Naive thymus-derived CD8-positive, alpha-beta T cell (primary cell): ENCODE measurements at regions not wholly inside any gene's neighbourhood (a gene's known extent, or its start where the extent isn't known, plus 50 kb on each side); places are given as distances from the start of the nearest gene placed in this dataset.

Experiments
- ATAC-seq, 2 donors: fragments of 150-1000 bp; cut with Tn5 transposase in 1 of 2; sonication (Bioruptor Pico), chemical (Tn5 transposase) in 1 of 2; 1 replicate in 1 of 2; 2 replicates in 1 of 2; pipeline ENCODE4 v1.10.0; 2021; ENCODE audit warnings: mild to moderate bottlenecking in 2 of 2, moderate library complexity in 2 of 2
- POLR2A ChIA-PET: fragments of 350-600 bp; sonication (Branson Sonifier 250); formaldehyde crosslinking; loops from one replicate; lab custom pipeline; 2021; ENCODE audit warnings: antibody characterized with exemption; lab: Charles Lee
- DNase-seq, 10 donors: peaks; one replicate each; pipeline versions ENCODE4 v3.0.0 to v3.0.0-alpha.2; 2020 to 2022
- H3K27ac Mint-ChIP-seq, 10 donors: one replicate each; pipeline ENCODE4 v1.8.0; 2020 to 2022; ENCODE audit warnings: mild to moderate bottlenecking in 10 of 10, mixed read lengths in 10 of 10, moderate library complexity in 4 of 10, inconsistent platforms in 1 of 10
- H3K27me3 Mint-ChIP-seq, 5 donors: one replicate each; pipeline ENCODE4 v1.8.0; 2021 to 2022; ENCODE audit warnings: mixed read lengths in 5 of 5
- H3K36me3 Mint-ChIP-seq, 3 donors: one replicate each; pipeline ENCODE4 v1.8.0; 2020 to 2022; ENCODE audit warnings: mixed read lengths in 3 of 3, mild to moderate bottlenecking in 2 of 3, inconsistent platforms in 1 of 3
- H3K4me1 Mint-ChIP-seq, 4 donors: one replicate each; pipeline ENCODE4 v1.8.0; 2021 to 2022; ENCODE audit warnings: mixed read lengths in 4 of 4
- H3K4me3 Mint-ChIP-seq, 10 donors: one replicate each; pipeline ENCODE4 v1.8.0; 2020 to 2022; ENCODE audit warnings: mild to moderate bottlenecking in 10 of 10, mixed read lengths in 10 of 10, moderate library complexity in 6 of 10, inconsistent platforms in 1 of 10
- H3K9me3 Mint-ChIP-seq, 9 donors: one replicate each; pipeline ENCODE4 v1.8.0; 2020 to 2022; ENCODE audit warnings: mixed read lengths in 9 of 9, mild to moderate bottlenecking in 3 of 9, inconsistent platforms in 1 of 9, moderate library complexity in 1 of 9

DNA sequence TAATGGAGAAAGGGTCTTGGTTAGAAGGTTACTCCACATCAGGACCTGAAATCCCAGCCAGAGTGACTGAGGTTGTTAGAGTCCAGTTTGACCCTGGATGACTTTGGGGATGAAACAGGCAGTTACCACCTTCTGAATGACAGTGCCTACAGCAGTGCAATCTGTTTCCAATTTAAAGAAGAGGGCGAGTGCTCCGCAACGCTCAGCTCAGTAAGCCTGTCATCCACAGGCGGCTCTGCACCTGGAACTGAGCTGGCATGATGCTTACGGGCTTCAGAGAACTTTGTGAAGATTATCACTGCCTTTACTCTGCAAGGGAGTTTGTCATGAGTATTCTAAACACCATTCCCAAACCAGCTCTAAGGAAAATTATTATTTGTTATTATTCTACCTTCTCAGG, 127.7 kb upstream of the SLC24A5 start:
- ATAC-seq = no peak
- Mint-ChIP-seq H3K27ac (no peak overlapping the region), H3K4me3 (no peak overlapping the region), H3K4me1 (no peaks in the 10 kb centered on the region), H3K9me3 (no peaks in the 10 kb centered on the region), H3K27me3 (peaks cover 0 to 4% (median 1%) of the 10 kb centered on the region in 5 donors), H3K36me3 (no peaks in the 10 kb centered on the region)
- no peak for DNase-seq
- POLR2A ChIA-PET = no interaction called here

DNA sequence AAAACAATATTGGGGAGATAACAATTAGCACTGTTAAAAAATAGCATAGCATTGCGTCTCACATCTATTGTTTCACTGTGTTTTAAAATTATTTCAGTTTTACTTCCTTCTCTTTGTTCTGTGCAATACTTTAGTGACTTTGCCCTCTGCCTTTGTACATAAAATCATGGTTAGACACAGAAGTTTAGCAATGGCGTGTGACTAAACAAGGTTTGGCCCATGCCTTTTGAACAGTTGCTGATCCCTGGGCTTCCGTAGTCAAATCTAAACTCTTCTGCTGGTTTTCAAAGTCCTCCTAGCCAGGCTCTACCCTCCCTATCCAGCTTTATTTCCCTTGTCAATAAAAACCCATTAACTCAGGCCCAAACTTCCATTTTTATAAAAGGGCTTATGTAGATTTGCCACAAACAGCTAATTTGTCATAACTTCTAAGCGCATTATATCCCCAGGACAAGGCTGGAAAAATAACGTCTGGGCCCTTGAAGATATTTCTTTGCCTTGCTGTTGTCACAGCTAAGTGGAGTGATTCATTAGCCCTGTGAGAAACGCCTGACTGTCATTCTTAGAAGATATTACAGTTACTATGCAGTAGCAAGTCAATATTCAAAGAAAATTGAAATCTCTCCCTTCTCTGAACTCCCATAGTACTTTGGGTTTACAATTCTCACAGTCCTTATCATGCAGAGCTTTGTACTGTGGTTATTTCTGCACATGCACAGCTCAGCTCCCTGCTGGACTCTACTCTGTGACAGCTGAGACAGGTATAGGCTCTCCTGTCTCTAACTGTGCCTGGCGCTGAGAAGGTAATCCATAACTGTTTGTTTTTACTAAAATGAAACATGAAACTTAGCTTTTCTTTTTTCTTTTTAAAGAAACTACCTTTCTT, 123.4 kb upstream of the SLC24A5 start:
- DNase-seq (no peak), ATAC-seq (no peak)
- POLR2A ChIA-PET = no interaction called here
- Mint-ChIP-seq H3K36me3 (no peaks in the 10 kb centered on the region), H3K27ac (no peak overlapping the region), H3K9me3 (no peaks in the 10 kb centered on the region), H3K4me3 (no peak overlapping the region), H3K27me3 (peaks cover 0 to 11% (median 1%) of the 10 kb centered on the region in 5 donors), H3K4me1 (peaks cover 0 to 9% (median 0%) of the 10 kb centered on the region in 4 donors)

DNA sequence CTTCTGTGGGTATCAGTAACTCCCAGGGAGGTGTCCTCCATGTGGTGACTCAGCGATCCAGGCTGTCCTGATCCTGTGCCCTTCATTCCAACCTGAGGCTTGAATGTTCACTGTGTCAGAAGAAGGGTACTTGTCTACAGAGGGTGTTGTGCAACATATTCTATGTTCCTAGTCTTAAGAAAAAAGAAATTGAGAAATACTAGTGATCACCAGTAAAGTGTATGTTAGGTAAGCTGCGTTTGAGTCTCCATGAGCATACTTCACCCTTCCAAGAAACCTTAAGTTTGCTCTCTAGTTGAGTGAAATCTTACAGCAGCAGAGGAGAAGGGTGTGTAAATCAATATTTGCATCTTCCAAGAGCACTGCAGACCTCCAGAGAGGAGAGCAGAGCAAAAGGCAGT, 122.2 kb upstream of the SLC24A5 start:
- no peak overlapping the region for H3K4me3 Mint-ChIP-seq
- POLR2A ChIA-PET = no interaction called here
- H3K27ac Mint-ChIP-seq = no peak overlapping the region
- DNase-seq (no peak), ATAC-seq (no peak)
- H3K36me3 Mint-ChIP-seq = no peaks in the 10 kb centered on the region
- peaks cover 0 to 9% (median 0%) of the 10 kb centered on the region in 4 donors for H3K4me1 Mint-ChIP-seq
- H3K27me3 Mint-ChIP-seq = peaks cover 0 to 11% (median 0%) of the 10 kb centered on the region in 5 donors
- H3K9me3 Mint-ChIP-seq = no peaks in the 10 kb centered on the region

DNA sequence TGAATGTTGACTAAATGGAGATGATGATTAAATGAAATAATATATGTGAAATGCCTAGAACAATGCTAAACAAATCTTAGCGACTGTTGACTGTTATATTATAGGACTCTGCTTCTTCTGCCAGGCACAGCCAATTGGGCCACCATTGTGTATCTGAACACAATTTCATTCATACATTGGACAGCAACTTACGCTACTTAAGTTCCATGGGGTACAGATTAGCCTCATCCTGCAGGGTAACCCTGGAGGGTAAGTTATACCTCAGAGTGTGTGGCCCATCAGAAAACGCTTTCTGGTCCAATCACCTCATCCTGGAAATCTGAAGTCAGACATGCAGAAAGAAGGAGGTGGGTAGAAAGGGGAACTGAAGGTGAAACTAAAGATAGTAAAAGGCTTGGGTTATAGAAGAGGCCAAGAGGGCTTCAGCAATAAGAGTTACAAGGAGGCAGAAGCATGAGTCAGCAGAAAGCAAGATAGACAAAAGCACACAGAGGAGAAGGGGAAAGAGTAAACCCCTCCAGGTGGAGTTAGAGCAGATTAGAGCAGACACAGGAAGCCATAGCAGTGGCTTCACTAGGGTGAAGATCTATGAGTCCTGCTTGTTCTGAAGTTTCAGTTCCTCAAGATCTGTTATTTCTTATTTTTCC, 119.3 kb upstream of the SLC24A5 start:
- peaks cover 0 to 9% (median 0%) of the 10 kb centered on the region in 4 donors for H3K4me1 Mint-ChIP-seq

DNA sequence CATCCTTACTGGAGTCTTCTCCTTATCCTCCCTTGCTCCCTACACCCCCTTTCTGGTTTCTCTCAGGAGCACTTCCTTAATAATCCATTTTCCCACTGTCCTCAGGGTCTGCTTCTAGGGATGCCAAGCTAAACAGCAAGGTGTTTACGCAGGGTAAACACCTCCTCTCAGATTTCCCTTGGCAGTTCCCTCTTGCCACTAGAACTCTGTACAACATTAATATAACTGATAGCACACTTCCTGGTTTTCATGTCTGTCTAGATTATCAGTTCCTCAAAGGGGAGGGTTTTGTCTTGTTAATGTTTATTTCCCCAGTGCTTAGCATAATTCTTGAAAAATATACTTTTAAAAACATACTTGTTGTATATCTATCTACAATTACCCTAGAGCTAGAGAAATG, 118.0 kb upstream of the SLC24A5 start:
- Mint-ChIP-seq H3K9me3 (peaks cover 0 to 3% (median 0%) of the 10 kb centered on the region in 9 donors), H3K27me3 (peaks cover 0 to 10% (median 0%) of the 10 kb centered on the region in 5 donors), H3K36me3 (no peaks in the 10 kb centered on the region), H3K4me3 (no peak overlapping the region), H3K4me1 (peaks cover 0 to 9% (median 0%) of the 10 kb centered on the region in 4 donors), H3K27ac (no peak overlapping the region)
- POLR2A ChIA-PET = no interaction called here
- DNase-seq (no peak), ATAC-seq (no peak)

More for the DNA sequence above, 119.3 kb upstream of the SLC24A5 start:
- Mint-ChIP-seq H3K9me3 (peaks cover 0 to 3% (median 0%) of the 10 kb centered on the region in 9 donors), H3K27me3 (peaks cover 0 to 10% (median 0%) of the 10 kb centered on the region in 5 donors), H3K27ac (no peak overlapping the region), H3K4me3 (no peak overlapping the region), H3K36me3 (no peaks in the 10 kb centered on the region)
- DNase-seq (no peak), ATAC-seq (no peak)
- POLR2A ChIA-PET = no interaction called here

DNA sequence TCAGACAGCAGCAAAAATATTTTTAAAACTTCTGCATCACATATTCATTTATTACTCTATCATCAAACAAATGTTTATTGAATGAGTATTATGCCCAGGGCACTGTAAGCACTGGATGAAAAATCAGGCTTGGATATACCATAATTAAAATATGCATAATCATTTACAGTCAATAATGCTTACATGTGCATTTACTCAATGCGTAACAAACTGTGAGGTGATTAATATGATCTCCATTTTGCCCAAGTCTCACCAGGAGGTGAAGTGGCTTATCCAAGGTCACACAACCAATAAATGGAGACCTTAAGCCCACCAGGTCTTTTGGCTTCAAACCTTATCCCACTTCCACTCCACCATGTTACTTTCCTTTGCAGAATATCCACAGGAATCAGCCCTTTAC, 117.3 kb upstream of the SLC24A5 start:
- peaks cover 0 to 9% (median 0%) of the 10 kb centered on the region in 4 donors for H3K4me1 Mint-ChIP-seq
- POLR2A ChIA-PET = no interaction called here
- H3K9me3 Mint-ChIP-seq = peaks cover 0 to 3% (median 0%) of the 10 kb centered on the region in 9 donors
- no peaks in the 10 kb centered on the region for H3K36me3 Mint-ChIP-seq
- H3K27me3 Mint-ChIP-seq = peaks cover 0 to 10% (median 1%) of the 10 kb centered on the region in 5 donors
- H3K27ac Mint-ChIP-seq = no peak overlapping the region
- ATAC-seq (no peak), DNase-seq (no peak)
- H3K4me3 Mint-ChIP-seq = no peak overlapping the region

DNA sequence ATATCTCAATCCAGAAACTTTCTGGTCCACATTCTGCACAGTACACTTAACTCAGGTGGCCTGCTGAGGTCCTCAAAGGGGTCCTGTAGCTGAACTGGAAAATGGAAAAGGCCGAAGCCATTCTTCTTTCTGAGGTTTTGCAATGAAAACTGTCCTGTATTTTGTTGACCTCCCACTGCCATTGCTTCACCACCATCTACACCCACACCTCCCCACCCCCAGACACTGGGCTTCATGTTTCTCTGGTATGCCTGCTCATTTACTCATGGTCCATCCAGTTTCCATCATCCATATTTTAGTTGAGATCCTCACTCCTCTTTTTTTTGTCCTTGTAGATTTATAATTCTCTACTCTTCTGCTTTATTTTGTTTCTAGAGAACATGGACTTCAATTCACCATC, 115.7 kb upstream of the SLC24A5 start:
- POLR2A ChIA-PET = no interaction called here
- DNase-seq (no peak), ATAC-seq (no peak)
- Mint-ChIP-seq H3K27ac (no peak overlapping the region), H3K4me1 (peaks cover 0 to 9% (median 0%) of the 10 kb centered on the region in 4 donors), H3K36me3 (no peaks in the 10 kb centered on the region), H3K4me3 (no peak overlapping the region), H3K27me3 (peaks cover 0 to 12% (median 2%) of the 10 kb centered on the region in 5 donors), H3K9me3 (peaks cover 0 to 3% (median 0%) of the 10 kb centered on the region in 9 donors)

DNA sequence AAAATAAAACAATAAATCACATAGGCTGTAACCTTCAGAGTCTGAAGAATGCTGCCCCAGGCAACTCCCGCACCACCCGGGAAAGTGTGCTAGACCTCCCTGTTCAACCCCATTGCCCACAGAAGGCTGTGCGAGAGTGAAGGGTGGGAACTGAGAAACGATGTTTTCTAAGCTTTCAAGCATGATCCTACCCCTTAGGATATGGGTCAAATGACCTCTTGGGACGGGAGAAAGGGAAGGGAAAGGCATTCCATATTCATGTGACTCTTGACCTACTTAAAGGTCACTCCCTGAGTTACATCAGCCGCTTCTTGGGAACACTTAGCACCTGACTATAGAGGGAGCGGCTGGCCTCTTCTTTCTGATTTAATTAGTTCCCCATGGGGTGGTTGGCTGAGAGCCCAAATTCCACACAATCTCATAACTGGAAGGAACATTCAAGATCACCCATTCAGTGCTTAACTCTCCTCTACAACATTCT, 114.7 kb upstream of the SLC24A5 start:
- H3K4me1 Mint-ChIP-seq = peaks cover 0 to 9% (median 0%) of the 10 kb centered on the region in 4 donors
- H3K27ac Mint-ChIP-seq = no peak overlapping the region
- no peak for DNase-seq
- POLR2A ChIA-PET = no interaction called here
- peaks cover 0 to 4% (median 0%) of the 10 kb centered on the region in 9 donors for H3K9me3 Mint-ChIP-seq
- no peaks in the 10 kb centered on the region for H3K36me3 Mint-ChIP-seq
- H3K4me3 Mint-ChIP-seq = no peak overlapping the region
- no peak for ATAC-seq
- H3K27me3 Mint-ChIP-seq = peaks cover 0 to 8% (median under 1%) of the 10 kb centered on the region in 5 donors

DNA sequence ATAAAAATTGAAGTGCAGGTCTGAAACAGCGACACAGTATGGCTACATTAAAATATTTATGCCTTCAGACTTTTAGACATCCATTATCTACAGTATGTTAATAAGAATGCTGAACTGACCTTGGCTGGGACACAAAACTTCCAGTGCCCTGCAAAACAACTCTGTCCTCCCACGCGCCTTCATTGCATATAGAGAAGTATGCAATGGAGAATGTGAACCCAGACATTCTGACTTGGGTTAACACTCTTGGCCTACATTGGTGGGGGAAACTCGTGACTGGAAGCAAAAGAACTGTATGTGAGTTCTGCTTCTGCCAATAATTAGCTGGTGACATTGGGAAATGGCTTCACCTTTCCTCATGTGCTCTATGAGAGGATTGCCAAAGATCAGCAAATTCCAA, 110.5 kb upstream of the SLC24A5 start:
- Mint-ChIP-seq H3K27me3 (peaks cover 0 to 13% (median 0%) of the 10 kb centered on the region in 5 donors), H3K4me1 (no peaks in the 10 kb centered on the region), H3K4me3 (no peak overlapping the region), H3K9me3 (peaks cover 0 to 4% (median 0%) of the 10 kb centered on the region in 9 donors), H3K27ac (no peak overlapping the region), H3K36me3 (no peaks in the 10 kb centered on the region)
- DNase-seq = no peak
- ATAC-seq = no peak
- POLR2A ChIA-PET = no interaction called here

DNA sequence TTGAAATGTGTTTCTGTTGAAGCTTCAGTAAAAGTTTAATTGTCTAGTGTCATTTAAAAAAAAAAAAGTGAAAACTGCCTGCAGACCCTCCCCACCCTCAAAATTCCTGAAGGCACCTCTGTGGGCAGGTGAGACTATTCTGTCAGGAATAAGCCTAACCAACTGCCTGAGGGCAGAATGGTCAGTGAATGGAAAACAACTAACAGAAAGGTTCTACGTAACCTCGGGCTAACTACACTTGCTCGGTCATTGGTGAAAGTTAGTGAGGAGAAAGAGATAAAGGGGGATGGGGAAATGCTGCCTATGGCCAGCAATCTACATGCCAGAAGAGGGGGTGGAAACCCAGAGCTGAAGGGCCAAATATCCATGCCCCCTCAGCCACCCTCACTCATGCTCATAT, 108.6 kb upstream of the SLC24A5 start:
- peaks cover 0 to 3% (median 0%) of the 10 kb centered on the region in 9 donors for H3K9me3 Mint-ChIP-seq
- H3K4me1 Mint-ChIP-seq = no peaks in the 10 kb centered on the region
- POLR2A ChIA-PET = no interaction called here
- no peak for ATAC-seq
- DNase-seq = no peak
- no peak overlapping the region for H3K27ac Mint-ChIP-seq
- no peaks in the 10 kb centered on the region for H3K36me3 Mint-ChIP-seq
- peaks cover 0 to 13% (median 0%) of the 10 kb centered on the region in 5 donors for H3K27me3 Mint-ChIP-seq
- H3K4me3 Mint-ChIP-seq = no peak overlapping the region

DNA sequence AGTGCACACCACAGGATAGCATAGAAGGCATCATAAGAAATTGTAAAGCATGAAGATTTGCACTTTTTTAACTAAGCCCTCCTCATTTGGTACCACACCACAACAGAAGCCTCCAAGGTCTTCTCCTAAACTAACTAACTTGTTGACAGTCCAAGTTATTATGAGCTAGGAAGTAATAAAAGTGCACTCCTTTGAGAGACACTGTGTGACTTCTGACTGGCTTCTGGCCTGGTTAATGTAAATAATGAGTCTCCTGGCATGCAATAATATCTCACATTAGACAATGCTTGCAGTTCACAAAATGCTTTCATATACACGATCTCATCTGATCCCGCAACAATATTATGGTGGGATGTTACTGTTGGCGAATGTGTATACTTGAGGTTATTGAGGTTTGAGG, 103.9 kb upstream of the SLC24A5 start:
- ATAC-seq (no peak), DNase-seq (no peak)
- Mint-ChIP-seq H3K36me3 (no peaks in the 10 kb centered on the region), H3K27me3 (peaks cover 0 to 13% (median 2%) of the 10 kb centered on the region in 5 donors), H3K9me3 (no peaks in the 10 kb centered on the region), H3K4me1 (no peaks in the 10 kb centered on the region), H3K4me3 (no peak overlapping the region), H3K27ac (no peak overlapping the region)
- POLR2A ChIA-PET = no interaction called here

DNA sequence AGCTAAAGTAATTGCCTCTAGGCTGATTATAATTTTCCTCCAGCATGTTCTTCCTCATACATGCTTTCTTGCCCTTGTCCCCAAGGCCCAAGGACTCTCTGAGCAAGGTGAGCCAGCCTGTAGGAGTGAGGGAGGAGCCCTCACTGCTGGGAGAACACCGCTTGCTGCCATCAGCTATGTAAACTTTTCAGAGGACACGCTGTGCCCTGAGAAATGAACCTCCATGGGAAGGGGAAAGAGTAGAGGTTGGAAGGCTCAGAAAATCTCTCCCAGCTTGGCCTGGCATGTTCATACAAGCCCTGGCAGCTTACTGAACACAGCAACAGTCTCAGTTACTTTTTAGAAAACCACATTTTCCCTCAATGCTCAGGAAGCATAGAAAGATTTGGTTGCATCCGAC, 103.0 kb upstream of the SLC24A5 start:
- POLR2A ChIA-PET = no interaction called here
- DNase-seq = no peak
- ATAC-seq = no peak
- Mint-ChIP-seq H3K9me3 (peaks cover 0 to 2% (median 0%) of the 10 kb centered on the region in 9 donors), H3K27me3 (peaks cover 0 to 11% (median 2%) of the 10 kb centered on the region in 5 donors), H3K4me1 (no peaks in the 10 kb centered on the region), H3K27ac (no peak overlapping the region), H3K36me3 (no peaks in the 10 kb centered on the region), H3K4me3 (no peak overlapping the region)

DNA sequence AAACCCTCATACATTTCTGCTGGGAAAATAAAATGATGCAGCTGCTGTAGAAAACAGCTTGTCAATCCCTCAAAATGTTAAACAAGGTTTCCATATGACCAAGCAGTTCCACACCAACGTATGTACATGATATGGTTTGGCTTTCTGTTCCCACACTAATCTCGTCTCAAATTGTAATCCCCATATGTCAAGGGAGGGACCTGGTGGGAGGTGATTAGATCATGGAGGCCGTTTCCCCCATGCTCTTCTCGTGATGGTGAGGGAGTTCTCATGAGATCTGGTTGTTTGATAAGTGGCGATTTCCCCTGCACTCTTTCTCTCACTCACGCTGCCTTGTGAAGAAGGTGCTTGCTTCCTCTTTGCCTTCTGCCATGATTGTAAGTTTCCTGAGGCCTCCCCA, 100.6 kb upstream of the SLC24A5 start:
- Mint-ChIP-seq H3K27ac (no peak overlapping the region), H3K27me3 (peaks cover 4 to 11% (median 6%) of the 10 kb centered on the region in 5 donors), H3K9me3 (peaks cover 0 to 2% (median 0%) of the 10 kb centered on the region in 9 donors), H3K4me1 (no peaks in the 10 kb centered on the region), H3K36me3 (no peaks in the 10 kb centered on the region), H3K4me3 (no peak overlapping the region)
- no peak for DNase-seq
- POLR2A ChIA-PET = no interaction called here
- no peak for ATAC-seq
